ENCODE measurements at regions not wholly inside any gene's neighbourhood (a gene's known extent, or its start where the extent isn't known, plus 50 kb on each side); places are given as distances from the start of the nearest gene placed in this dataset.

GRCh38 chr20:61067221-61067620, 184.8 kb upstream of the CDH4 start:
- TF ChIP-seq POLR2AphosphoS5 (IDR thresholded peaks at IDR 0.05; ENCODE audit: low read depth, low read length) (no peak), SIN3A (IDR thresholded peaks at IDR 0.05; ENCODE audit: borderline replicate concordance, insufficient read depth, low read length) (no peak), FOXP2 (optimal IDR thresholded peaks at IDR 0.05; ENCODE audit: borderline replicate concordance, extremely low read depth, extremely low read length, insufficient read depth) (no peak), TAF1 (IDR thresholded peaks at IDR 0.05; ENCODE audit: borderline replicate concordance, insufficient read depth, low read length) (no peak), REST (IDR thresholded peaks at IDR 0.05; ENCODE audit: insufficient read depth in 1 of 2, low read depth in 2 of 2, low read length in 2 of 2) (no peak)

- TF ChIP-seq POLR2AphosphoS5 (IDR thresholded peaks at IDR 0.05; ENCODE audit: low read depth, low read length) (no peak), TAF1 (IDR thresholded peaks at IDR 0.05; ENCODE audit: borderline replicate concordance, insufficient read depth, low read length) (no peak), FOXP2 (optimal IDR thresholded peaks at IDR 0.05; ENCODE audit: borderline replicate concordance, extremely low read depth, extremely low read length, insufficient read depth) (no peak), SIN3A (IDR thresholded peaks at IDR 0.05; ENCODE audit: borderline replicate concordance, insufficient read depth, low read length) (no peak), REST (IDR thresholded peaks at IDR 0.05; ENCODE audit: insufficient read depth in 1 of 2, low read depth in 2 of 2, low read length in 2 of 2) (no peak)
These were observed 179.7 kb upstream of the CDH4 start for GRCh38 chr20:61072398-61072797.

- no peak for TF ChIP-seq TAF1 (IDR thresholded peaks at IDR 0.05; ENCODE audit: borderline replicate concordance, insufficient read depth, low read length)
- no peak for TF ChIP-seq REST (IDR thresholded peaks at IDR 0.05; ENCODE audit: insufficient read depth in 1 of 2, low read depth in 2 of 2, low read length in 2 of 2)
- no peak for TF ChIP-seq POLR2AphosphoS5 (IDR thresholded peaks at IDR 0.05; ENCODE audit: low read depth, low read length)
- no peak for TF ChIP-seq FOXP2 (optimal IDR thresholded peaks at IDR 0.05; ENCODE audit: borderline replicate concordance, extremely low read depth, extremely low read length, insufficient read depth)
- TF ChIP-seq SIN3A (IDR thresholded peaks at IDR 0.05; ENCODE audit: borderline replicate concordance, insufficient read depth, low read length) = no peak
These were observed 178.7 kb upstream of the CDH4 start for GRCh38 chr20:61073376-61073775.

GRCh38 chr20:61082720-61083119, 169.3 kb upstream of the CDH4 start:
- no peak for TF ChIP-seq FOXP2 (optimal IDR thresholded peaks at IDR 0.05; ENCODE audit: borderline replicate concordance, extremely low read depth, extremely low read length, insufficient read depth)
- TF ChIP-seq TAF1 (IDR thresholded peaks at IDR 0.05; ENCODE audit: borderline replicate concordance, insufficient read depth, low read length) = no peak
- TF ChIP-seq POLR2AphosphoS5 (IDR thresholded peaks at IDR 0.05; ENCODE audit: low read depth, low read length) = no peak
- TF ChIP-seq REST (IDR thresholded peaks at IDR 0.05; ENCODE audit: insufficient read depth in 1 of 2, low read depth in 2 of 2, low read length in 2 of 2) = no peak
- no peak for TF ChIP-seq SIN3A (IDR thresholded peaks at IDR 0.05; ENCODE audit: borderline replicate concordance, insufficient read depth, low read length)

GRCh38 chr20:61083431-61083830, 168.6 kb upstream of the CDH4 start:
- TF ChIP-seq REST (IDR thresholded peaks at IDR 0.05; ENCODE audit: insufficient read depth in 1 of 2, low read depth in 2 of 2, low read length in 2 of 2) = no peak
- no peak for TF ChIP-seq POLR2AphosphoS5 (IDR thresholded peaks at IDR 0.05; ENCODE audit: low read depth, low read length)
- TF ChIP-seq FOXP2 (optimal IDR thresholded peaks at IDR 0.05; ENCODE audit: borderline replicate concordance, extremely low read depth, extremely low read length, insufficient read depth) = no peak
- TF ChIP-seq TAF1 (IDR thresholded peaks at IDR 0.05; ENCODE audit: borderline replicate concordance, insufficient read depth, low read length) = no peak
- TF ChIP-seq SIN3A (IDR thresholded peaks at IDR 0.05; ENCODE audit: borderline replicate concordance, insufficient read depth, low read length) = no peak

Measured in PFSK-1 (cell line).